ENCODE measurements at regions not wholly inside any gene's neighbourhood (a gene's known extent, or its start where the extent isn't known, plus 50 kb on each side); places are given as distances from the start of the nearest gene placed in this dataset.

DNA sequence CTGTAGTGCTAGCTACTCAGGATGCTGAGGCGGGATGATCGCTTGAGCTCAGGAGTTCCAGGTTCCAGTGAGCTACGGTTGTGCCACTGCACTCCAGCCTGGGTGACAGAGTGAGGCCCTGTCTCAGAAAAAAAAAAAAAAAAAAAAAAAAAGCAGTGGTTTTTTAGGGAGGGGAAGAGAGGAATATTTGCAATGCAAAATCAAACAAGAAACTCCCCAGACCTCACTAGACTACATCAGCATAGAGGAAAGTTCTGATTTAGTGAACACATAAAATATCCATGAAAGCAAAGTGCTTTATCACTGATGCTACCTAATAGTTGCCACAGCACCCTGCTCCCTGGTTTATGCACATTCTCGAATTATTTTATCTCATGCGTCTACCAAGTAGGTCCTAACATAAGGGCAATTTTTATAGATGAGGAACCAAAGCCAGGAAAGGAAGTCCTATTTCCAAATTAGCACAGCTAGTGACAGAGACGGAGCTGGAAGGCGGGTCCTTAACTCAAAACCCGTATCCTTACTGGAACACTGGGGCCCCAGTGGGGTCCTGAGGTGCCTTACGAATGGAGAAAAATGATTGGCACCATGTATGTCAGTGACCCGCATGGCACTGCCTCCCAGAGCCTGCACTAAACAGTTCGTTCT lies 50.7 kb upstream of the GPR157 start:
- TF ChIP-seq, protein P1, sequence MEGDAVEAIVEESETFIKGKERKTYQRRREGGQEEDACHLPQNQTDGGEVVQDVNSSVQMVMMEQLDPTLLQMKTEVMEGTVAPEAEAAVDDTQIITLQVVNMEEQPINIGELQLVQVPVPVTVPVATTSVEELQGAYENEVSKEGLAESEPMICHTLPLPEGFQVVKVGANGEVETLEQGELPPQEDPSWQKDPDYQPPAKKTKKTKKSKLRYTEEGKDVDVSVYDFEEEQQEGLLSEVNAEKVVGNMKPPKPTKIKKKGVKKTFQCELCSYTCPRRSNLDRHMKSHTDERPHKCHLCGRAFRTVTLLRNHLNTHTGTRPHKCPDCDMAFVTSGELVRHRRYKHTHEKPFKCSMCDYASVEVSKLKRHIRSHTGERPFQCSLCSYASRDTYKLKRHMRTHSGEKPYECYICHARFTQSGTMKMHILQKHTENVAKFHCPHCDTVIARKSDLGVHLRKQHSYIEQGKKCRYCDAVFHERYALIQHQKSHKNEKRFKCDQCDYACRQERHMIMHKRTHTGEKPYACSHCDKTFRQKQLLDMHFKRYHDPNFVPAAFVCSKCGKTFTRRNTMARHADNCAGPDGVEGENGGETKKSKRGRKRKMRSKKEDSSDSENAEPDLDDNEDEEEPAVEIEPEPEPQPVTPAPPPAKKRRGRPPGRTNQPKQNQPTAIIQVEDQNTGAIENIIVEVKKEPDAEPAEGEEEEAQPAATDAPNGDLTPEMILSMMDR (conservative IDR thresholded peaks at IDR 0.05; ENCODE audit: low read depth, low read length): no peak
- no peak for TF ChIP-seq EZH2 (IDR thresholded peaks at IDR 0.05; ENCODE audit: borderline replicate concordance, low read depth, low read length, poor library complexity, severe bottlenecking)
- POLR2A ChIA-PET (ENCODE audit: low non-redundant PET): no interaction called here
- Histone ChIP-seq H3K9me3 (ENCODE audit: low read depth, low read length, poor library complexity, severe bottlenecking) (no peaks in the 10 kb centered on the region), H3K4me1 (ENCODE audit: insufficient read depth, low read length, poor library complexity, severe bottlenecking) (no peaks in the 10 kb centered on the region), H3K4me3 (ENCODE audit: low read depth, low read length, poor library complexity, severe bottlenecking) (no peak overlapping the region), H3K27ac (ENCODE audit: low read depth, low read length, poor library complexity, severe bottlenecking) (no peak overlapping the region), H3K27me3 (replicated peaks; ENCODE audit: insufficient read depth, low read depth, low read length, poor library complexity) (peaks cover 27% of the 10 kb centered on the region), H3K36me3 (ENCODE audit: insufficient read depth, low read length, poor library complexity, severe bottlenecking) (no peaks in the 10 kb centered on the region)
- BruUV-seq (replicated peaks): no TSS peak
- DNase-seq (ENCODE audit: low spot score): no peak
- CTCF ChIA-PET: interaction anchor here (1.6 kb wide), 1 partner anchor 17 kb away, joined by 4 read pairs; no protein-coding TSS in a partner anchor
- intact Hi-C loops (cut with micrococcal nuclease; ENCODE audit: unreplicated experiment): no loop called here

DNA sequence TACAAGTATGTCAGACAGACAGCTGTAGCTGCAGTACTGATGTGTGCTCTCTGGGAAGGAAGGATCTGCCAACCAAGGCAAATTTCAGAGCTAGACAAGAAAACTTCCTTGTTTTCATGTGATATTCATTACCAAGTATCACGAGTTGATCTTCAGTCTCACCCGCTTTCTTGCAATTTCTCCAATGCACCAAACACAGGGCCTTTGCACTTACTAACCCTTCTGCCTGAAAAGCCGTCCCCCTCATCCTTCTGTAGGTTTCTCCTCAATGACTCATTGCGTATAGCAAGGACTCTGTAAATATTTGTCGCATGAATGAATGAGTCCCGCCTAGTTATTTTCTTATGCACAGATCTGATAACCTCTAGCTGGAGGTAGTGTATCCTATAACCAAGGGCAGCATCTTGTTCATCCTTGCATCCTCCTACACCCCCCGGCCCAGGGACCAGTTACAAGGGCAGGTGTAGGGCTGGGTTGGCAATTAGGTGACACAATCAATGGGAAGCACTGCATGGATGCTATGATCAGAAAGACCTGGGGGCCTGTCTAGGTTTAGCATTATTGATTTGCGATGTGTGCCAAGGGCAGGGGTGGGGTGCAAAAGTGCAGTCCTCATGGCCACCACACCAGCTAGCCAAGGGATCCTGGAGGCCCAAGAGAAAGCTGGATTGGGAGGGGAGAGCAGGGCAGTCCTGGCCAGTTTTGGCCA lies 51.4 kb upstream of the GPR157 start:
- BruUV-seq (replicated peaks): no TSS peak
- no peak for DNase-seq (ENCODE audit: low spot score)
- no peaks in the 10 kb centered on the region for H3K36me3 ChIP-seq (ENCODE audit: insufficient read depth, low read length, poor library complexity, severe bottlenecking)
- H3K4me1 ChIP-seq (ENCODE audit: insufficient read depth, low read length, poor library complexity, severe bottlenecking): no peaks in the 10 kb centered on the region
- H3K27me3 ChIP-seq (replicated peaks; ENCODE audit: insufficient read depth, low read depth, low read length, poor library complexity): peaks cover 27% of the 10 kb centered on the region
- POLR2A ChIA-PET (ENCODE audit: low non-redundant PET): no interaction called here
- no peaks in the 10 kb centered on the region for H3K9me3 ChIP-seq (ENCODE audit: low read depth, low read length, poor library complexity, severe bottlenecking)
- no peak overlapping the region for H3K4me3 ChIP-seq (ENCODE audit: low read depth, low read length, poor library complexity, severe bottlenecking)
- no peak for TF ChIP-seq EZH2 (IDR thresholded peaks at IDR 0.05; ENCODE audit: borderline replicate concordance, low read depth, low read length, poor library complexity, severe bottlenecking)
- TF ChIP-seq, protein P1 (conservative IDR thresholded peaks at IDR 0.05; ENCODE audit: low read depth, low read length): no peak
- CTCF ChIA-PET: interaction anchor here (0.5 to 1.6 kb wide), 4 partner anchors 16 to 1217 kb away, joined by 3 to 5 read pairs (median 4); no protein-coding TSS in a partner anchor
- H3K27ac ChIP-seq (ENCODE audit: low read depth, low read length, poor library complexity, severe bottlenecking): no peak overlapping the region
- intact Hi-C loops (cut with micrococcal nuclease; ENCODE audit: unreplicated experiment): no loop called here

DNA sequence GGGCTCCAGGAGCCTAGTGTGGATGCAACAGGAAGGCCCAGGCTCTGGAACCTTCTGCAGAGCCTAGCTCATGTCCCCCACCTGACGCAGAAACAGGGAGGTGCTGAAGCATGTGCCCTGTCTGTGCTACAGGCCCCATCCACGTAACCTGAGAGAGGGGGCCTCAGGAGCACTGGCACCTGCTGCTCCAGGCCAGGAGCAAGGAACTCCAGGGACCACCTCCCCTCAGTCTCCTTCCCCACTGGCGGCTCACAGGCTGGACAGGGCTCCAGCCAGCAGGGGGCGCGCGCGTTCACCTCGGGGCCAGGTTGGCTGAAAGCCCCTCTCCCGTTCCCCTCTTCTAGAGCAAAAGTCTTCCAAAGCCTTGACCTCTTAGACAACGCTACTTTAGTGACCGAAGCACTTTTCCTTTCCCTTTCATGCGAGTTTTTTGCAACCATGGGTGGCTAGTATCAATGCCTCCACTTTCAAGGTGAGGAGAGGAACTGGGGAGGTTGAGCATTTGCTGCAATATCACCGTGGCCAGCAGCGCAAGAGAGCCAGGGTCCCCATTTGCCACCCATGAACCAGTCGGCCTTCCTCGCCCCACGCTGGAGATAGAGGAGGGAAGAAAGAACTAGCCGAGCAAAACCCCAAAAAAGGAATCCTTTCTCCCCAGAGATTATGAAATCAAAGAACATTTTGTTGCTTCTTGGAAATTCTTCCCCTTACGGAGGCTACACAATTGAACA lies 52.4 kb upstream of the GPR157 start:
- H3K9me3 ChIP-seq (ENCODE audit: low read depth, low read length, poor library complexity, severe bottlenecking): no peaks in the 10 kb centered on the region
- CTCF ChIA-PET: interaction anchor here (0.5 to 1.6 kb wide), 5 partner anchors 15 to 1219 kb away, joined by 3 to 5 read pairs (median 3); no protein-coding TSS in a partner anchor
- intact Hi-C loops (cut with micrococcal nuclease; ENCODE audit: unreplicated experiment): no loop called here
- peaks cover 27% of the 10 kb centered on the region for H3K27me3 ChIP-seq (replicated peaks; ENCODE audit: insufficient read depth, low read depth, low read length, poor library complexity)
- DNase-seq (ENCODE audit: low spot score): peak; percentile 55
- no TSS peak for BruUV-seq (replicated peaks)
- H3K27ac ChIP-seq (ENCODE audit: low read depth, low read length, poor library complexity, severe bottlenecking): no peak overlapping the region
- peak overlapping the region; percentile 40 for H3K4me3 ChIP-seq (ENCODE audit: low read depth, low read length, poor library complexity, severe bottlenecking)
- no peaks in the 10 kb centered on the region for H3K36me3 ChIP-seq (ENCODE audit: insufficient read depth, low read length, poor library complexity, severe bottlenecking)
- H3K4me1 ChIP-seq (ENCODE audit: insufficient read depth, low read length, poor library complexity, severe bottlenecking): no peaks in the 10 kb centered on the region
- POLR2A ChIA-PET (ENCODE audit: low non-redundant PET): no interaction called here
- TF ChIP-seq EZH2 (IDR thresholded peaks at IDR 0.05; ENCODE audit: borderline replicate concordance, low read depth, low read length, poor library complexity, severe bottlenecking): peak; percentile 72
- TF ChIP-seq, protein P1 (conservative IDR thresholded peaks at IDR 0.05; ENCODE audit: low read depth, low read length): peak; percentile 98

Data from A673 (cell line).